NCI-H460 (cell line): ENCODE measurements at regions not wholly inside any gene's neighbourhood (a gene's known extent, or its start where the extent isn't known, plus 50 kb on each side); places are given as distances from the start of the nearest gene placed in this dataset.
"Not testable (repeated sequence)": the region's sequence is repeated elsewhere in the genome, so short reads cannot be mapped to it uniquely, and the experiment has no call there.

Source experiments
- DNase-seq: peaks from one replicate; pipeline ENCODE4 v3.0.0-alpha.2; 2016; ENCODE audit warnings: low read depth; ENCODE audit errors: extremely low read depth

DNA sequence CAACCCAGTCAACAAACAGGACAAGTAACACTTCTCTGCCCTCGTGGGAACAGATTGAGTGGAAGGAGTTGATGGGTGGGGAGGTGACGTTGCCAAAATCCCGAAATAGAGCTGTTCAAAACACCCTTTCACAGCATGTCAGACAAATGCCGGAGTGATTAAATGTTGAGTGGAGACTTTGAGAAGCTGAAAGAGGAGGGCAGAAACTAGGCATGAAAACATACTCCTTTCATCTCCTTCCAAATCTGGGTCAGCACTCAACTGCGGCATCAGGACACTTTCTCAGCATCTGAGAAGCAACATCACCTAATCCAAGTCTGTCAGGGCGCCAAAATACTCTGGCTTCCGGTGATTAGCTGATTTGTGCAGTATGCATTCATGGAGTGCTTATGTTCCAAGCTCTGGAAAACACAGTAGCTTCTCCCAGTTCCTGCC is 51.5 kb upstream of the MRI1 start:
- no peak for DNase-seq

DNA sequence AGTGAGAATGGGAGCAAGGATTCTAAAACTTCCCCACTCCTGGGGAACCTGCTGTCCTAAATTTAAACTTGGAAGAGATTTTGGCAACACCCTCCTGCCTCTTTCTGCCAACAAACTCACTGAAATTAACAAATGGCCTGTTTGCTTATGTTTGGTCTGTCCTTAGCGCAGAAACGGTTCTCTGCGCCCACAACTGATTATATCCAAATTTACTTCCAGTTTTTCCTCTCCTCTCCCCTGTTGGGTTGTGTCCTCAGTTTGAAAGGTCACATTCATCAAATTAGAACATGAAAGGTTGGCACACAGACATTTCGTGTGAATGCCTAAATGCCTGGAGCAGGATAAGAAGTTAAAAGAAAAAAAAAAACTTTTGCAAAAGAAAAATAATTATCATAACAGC is 56.4 kb upstream of the MRI1 start:
- DNase-seq = no peak

DNA sequence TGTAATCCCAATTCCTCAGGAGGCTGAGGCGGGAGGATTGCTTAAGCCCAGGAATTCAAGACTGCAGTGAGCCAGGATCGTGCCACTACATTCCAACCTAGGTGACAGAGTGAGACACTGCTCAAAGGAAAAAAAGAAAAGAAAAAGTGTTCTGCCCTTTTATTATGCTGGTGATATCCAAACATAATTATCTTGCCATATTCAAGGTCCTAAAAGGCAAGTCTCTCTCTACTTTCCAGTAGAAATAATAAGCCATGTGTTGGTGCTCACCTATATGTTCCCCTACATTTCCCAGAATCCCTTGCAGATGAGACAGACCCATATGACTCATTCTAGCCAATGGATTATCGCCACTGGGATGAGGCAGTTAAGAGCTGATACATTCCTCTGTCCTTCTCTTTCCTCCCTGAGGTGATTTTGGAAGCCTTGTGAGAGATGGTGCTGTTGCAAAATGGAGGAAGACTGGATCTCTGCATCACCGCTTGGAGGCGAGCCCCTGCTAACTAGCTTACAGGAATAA is 58.3 kb upstream of the MRI1 start:
- DNase-seq = no peak

- no peak for DNase-seq
Observed at GRCh38 chr19:13705201-13705600, 59.1 kb upstream of the MRI1 start.

DNA sequence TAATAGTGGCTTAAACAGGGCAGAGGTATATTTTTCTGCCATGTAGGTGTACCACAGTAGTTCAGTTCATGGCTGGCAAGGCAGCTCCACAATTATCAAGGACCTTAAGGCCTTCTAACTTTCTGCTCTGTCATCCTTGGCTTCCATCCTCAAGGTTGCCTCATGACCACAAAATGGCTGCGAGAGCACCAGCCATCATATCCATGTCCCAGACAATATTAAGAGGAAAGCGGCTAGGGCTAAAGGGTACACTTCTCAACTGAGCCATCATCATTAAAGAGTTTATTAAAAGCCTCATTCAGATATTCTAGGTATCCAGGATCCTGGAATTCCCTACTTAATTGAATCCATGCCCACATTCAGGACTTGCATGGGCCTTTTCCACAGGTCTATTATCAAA is 62.7 kb upstream of the MRI1 start:
- no peak for DNase-seq

- DNase-seq = no peak
Observed at GRCh38 chr19:13700621-13701020, 63.7 kb upstream of the MRI1 start.

- no peak for DNase-seq
Observed at GRCh38 chr19:13699786-13700185, 64.5 kb upstream of the MRI1 start.

GRCh38 chr19:13696839-13697238 is 67.5 kb upstream of the MRI1 start:
- DNase-seq = no peak

- DNase-seq = no peak
Observed at GRCh38 chr19:13693889-13694288, 70.4 kb upstream of the MRI1 start.

DNA sequence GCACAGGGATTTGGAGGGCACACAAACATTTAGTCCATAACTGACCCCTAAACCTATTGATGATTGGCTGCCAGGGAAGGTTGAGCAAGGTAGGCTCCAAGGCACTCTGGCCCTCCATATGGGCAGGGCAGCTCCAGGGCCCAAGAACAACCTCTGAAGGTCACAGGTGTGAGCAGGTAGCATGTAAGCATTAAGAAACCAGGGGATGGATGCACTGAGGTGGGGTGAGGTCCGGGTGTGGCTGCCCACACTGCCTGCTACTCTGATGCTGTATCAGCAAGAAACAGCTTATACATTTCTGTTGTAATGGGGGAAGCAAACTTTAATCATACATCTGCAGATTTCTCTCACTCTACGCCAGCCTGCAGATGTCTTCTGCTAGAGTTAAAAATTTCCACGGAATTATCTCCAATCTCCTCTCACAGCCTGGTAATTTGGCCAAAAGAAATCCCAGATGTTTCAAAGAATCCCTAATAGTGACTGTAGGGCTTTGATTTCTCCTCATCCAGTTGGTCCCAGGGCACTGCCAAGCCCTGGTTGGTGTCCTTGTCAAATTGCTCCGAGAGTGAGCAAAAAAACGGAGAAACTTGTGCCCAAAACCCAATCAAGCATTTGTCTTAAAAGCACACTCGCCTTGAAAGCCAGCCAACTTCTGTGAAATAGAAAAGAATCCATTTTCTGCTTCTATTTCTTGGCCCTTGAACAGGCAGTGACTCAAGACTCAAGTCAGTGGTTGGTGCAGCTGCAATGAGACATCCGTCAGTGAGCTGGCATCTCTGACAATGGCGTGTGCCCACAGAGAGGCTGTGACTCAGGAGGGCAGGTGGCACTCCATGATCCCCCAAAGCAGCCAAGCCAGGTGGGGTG is 72.5 kb upstream of the MRI1 start:
- no peak for DNase-seq

DNA sequence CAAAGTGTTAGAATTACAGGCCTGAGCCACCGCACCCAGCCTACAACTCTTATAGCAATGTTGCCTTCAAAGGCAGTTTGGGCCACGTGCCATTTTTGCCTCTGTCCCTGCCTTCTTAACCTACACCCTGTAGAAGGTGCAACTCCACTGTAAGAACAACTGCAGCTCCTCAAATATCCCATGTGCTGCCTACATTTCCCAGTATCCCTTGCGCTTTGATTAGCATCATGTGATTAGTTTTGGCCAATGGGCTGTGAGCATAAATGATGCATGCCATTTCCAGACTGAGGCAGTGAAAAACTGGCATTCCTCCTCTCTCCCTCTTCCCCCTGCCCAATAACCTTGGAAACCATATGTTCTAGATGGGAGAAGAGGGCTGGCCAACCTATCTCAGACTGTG is 75.2 kb upstream of the MRI1 start:
- no peak for DNase-seq

DNA sequence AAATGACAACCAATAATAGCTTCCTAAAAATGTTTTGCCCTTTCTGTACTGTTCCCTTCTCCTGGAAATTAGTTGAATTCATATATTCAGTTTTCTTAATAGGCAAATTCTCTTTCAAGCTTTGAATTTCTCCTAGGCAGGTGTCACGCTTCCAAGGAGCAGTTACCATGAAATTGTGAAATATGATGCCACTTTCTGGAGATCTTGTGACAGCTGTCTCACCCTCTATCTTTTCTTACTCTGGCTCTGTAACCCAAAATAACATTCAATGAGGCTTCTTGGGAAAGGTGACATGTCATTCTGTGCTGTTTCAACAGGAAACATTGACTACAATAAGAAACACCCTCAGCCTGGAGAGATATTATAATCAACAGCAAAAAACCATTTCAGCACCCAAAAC is 80.3 kb upstream of the MRI1 start:
- DNase-seq = no peak

DNA sequence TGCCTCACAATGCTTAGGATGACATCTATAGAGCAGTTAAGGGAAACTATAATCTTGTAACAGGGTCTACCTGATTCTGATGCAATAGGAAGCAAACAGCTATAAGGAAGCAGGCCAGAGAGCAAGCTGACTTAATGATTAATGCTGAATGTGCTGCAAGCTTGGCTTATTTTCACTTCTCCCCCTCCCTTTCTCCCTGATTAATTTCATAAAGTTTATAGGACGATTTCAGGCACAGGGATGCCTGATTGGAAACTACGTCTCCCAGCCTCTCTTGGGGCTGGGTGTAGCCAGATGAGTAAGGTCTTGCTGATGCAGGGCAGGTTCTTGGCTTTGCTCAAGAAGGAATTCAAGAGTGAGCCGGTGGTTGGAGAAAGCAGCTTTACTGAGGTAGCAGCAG is 82.8 kb upstream of the MRI1 start:
- DNase-seq = no peak

DNA sequence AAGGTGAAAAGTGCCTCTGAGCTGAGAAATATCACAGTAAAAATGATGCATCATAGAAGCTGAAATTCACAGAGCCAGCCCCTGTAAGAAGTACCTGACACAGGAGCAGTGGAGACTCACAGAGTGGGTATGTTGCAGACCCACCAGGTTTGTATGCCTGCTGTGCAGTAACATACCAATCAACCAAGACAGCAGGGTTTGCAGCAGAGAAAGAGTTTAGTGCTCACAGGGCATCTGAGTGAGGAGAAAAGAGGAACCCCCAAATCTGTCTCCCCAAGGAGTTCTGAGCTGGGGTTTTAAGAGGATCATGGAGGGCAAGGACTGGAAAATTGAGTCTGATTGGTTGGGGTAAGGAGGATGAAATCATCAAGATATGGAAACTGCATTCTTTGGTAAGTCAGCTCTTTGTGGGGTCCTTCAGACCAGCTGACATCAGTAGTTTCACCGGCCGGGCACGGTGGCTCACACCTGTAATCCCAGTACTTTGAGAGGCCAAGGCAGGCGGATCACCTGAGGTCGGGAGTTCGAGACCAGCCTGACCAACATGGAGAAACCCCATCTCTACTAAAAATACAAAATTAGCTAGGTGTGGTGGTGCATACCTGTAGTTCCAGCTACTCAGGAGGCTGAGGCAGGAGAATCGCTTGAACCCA is 83.5 kb upstream of the MRI1 start:
- not testable (repeated sequence) for DNase-seq

DNA sequence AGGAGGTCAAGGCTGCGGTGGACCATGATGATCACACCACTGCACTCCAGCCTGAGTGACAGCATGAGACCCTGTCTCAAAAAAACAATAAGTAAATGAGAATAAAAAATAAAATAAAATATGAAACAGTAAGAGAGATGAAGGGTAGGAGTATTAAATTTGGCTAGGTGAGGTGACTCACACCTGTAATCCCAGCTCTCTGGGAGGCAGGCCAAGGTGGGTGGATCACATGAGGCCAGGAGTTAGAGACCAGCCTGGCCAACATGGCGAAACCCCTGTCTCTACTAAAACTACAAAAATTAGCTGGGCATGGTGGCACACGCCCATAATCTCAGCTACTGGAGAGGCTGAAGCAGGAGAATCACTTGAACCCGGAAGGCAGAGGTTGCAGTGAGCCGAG is 87.4 kb upstream of the MRI1 start:
- not testable (repeated sequence) for DNase-seq

DNA sequence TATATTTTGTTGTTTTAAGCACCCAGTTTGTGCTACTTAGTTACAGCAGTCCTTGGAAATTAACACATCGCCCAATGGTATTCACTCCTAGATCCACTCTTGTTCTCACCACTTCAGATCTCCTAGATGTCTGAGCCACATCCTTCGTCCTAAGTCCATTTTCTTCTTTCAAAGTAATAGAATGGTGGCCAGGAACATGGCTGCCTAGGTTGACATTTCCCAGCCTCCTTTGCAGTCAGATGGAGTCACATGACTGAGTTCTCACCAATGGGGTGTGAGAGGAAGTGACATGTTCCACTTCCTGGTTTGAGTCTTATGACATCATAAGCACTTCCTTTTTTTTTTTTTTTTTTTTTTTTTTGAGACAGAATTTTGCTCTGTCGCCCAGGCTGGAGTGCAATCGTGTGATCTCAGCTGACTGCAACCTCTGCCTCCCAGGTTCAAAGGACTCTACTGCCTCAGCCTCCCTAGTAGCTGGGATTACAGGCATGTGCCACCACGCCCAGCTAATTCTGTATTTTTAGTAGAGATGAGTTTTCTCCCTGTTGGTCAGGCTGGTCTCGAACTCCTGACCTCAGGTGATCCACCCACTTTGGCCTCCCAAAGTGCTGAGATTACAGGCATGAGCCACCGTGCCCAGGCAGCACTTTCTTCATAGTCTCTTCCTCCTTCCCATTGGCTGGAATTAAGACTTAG is 91.7 kb upstream of the MRI1 start:
- not testable (repeated sequence) for DNase-seq

GRCh38 chr19:13670846-13671245 is 93.5 kb upstream of the MRI1 start:
- no peak for DNase-seq

GRCh38 chr19:13669780-13670355 is 94.5 kb upstream of the MRI1 start:
- DNase-seq = no peak

GRCh38 chr19:13668964-13669363 is 95.4 kb upstream of the MRI1 start:
- no peak for DNase-seq

DNA sequence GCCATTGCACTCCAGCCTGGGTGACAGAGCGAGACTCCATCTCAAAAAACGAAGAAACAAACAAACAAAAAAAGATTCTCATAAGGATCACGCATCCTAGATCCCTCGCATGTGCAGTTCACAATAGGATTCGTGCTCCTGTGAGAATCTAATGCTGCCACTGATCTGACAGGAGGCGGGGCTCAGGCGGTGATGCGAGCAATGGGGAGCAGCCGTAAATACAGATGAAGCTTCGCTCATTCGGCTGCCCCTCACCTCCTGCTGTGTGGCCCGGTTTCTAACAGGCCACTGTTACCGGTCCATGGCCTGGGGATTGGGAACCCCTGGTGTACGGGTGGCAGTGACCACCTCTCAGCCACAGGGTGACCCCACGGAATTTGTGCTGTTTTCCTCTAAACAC is 98.2 kb upstream of the MRI1 start:
- no peak for DNase-seq
